ENCODE measurements at regions not wholly inside any gene's neighbourhood (a gene's known extent, or its start where the extent isn't known, plus 50 kb on each side); places are given as distances from the start of the nearest gene placed in this dataset.

GRCh38 chr7:9030976-9031375 lies 597.6 kb downstream of the NXPH1 start:
- Mint-ChIP-seq H3K9me3 (peaks cover 0 to 10% (median 4%) of the 10 kb centered on the region in 7 donors), H3K4me3 (no peak overlapping the region), H3K36me3 (no peaks in the 10 kb centered on the region), H3K4me1 (no peaks in the 10 kb centered on the region), H3K27me3 (ENCODE audit: low read depth in 3 of 3) (no peaks in the 10 kb centered on the region), H3K27ac (no peak overlapping the region)
- Histone ChIP-seq H3K4me1 (ENCODE audit: control insufficient read depth in 1 of 2, insufficient read depth in 2 of 2, low read length in 2 of 2) (no peaks in the 10 kb centered on the region), H4K20me1 (ENCODE audit: insufficient read depth, low read length) (no peaks in the 10 kb centered on the region), H3K9me3 (replicated peaks in 1 of 2; ENCODE audit: control insufficient read depth in 1 of 2, insufficient read depth in 1 of 2, low read length in 2 of 2) (peaks cover 6 to 12% of the 10 kb centered on the region in 2 donors), H3K79me2 (ENCODE audit: insufficient read depth, low read length) (no peaks in the 10 kb centered on the region), H3K36me3 (replicated peaks in 1 of 2; ENCODE audit: control insufficient read depth in 1 of 2, insufficient read depth in 2 of 2, low read length in 2 of 2) (no peaks in the 10 kb centered on the region), H2AFZ (ENCODE audit: insufficient read depth, low read depth, low read length, poor library complexity, severe bottlenecking) (no peak overlapping the region), H3K4me2 (replicated peaks; ENCODE audit: extremely low read depth, low read length, poor library complexity, severe bottlenecking) (no peak overlapping the region), H3K4me3 (replicated peaks in 1 of 3; ENCODE audit: low read depth in 2 of 3, low read length in 3 of 3) (no peak overlapping the region), H3K27ac (ENCODE audit: low read depth in 1 of 2, low read length in 2 of 2) (no peak overlapping the region), H3K9ac (ENCODE audit: insufficient read depth, low read length, poor library complexity, severe bottlenecking) (no peak overlapping the region), H3K27me3 (ENCODE audit: control insufficient read depth in 2 of 2, insufficient read depth in 2 of 2, low read length in 2 of 2) (no peaks in the 10 kb centered on the region)
- DNase-seq = no peak
- intact Hi-C loops (cut with micrococcal nuclease) = no loop called here
- no peak for TF ChIP-seq CTCF (IDR thresholded peaks at IDR 0.05)
- no CpG with 5 or more reads among the region's 2 CpGs for WGBS (ENCODE audit: insufficient coverage)

- Mint-ChIP-seq H3K27ac (no peak overlapping the region), H3K4me3 (no peak overlapping the region), H3K9me3 (peaks cover 0 to 10% (median 4%) of the 10 kb centered on the region in 7 donors), H3K36me3 (no peaks in the 10 kb centered on the region), H3K27me3 (ENCODE audit: low read depth in 3 of 3) (no peaks in the 10 kb centered on the region), H3K4me1 (no peaks in the 10 kb centered on the region)
- Histone ChIP-seq H3K36me3 (replicated peaks in 1 of 2; ENCODE audit: control insufficient read depth in 1 of 2, insufficient read depth in 2 of 2, low read length in 2 of 2) (no peaks in the 10 kb centered on the region), H3K4me3 (replicated peaks in 1 of 3; ENCODE audit: low read depth in 2 of 3, low read length in 3 of 3) (no peak overlapping the region), H3K4me1 (ENCODE audit: control insufficient read depth in 1 of 2, insufficient read depth in 2 of 2, low read length in 2 of 2) (no peaks in the 10 kb centered on the region), H3K79me2 (ENCODE audit: insufficient read depth, low read length) (no peaks in the 10 kb centered on the region), H3K27ac (ENCODE audit: low read depth in 1 of 2, low read length in 2 of 2) (no peak overlapping the region), H2AFZ (ENCODE audit: insufficient read depth, low read depth, low read length, poor library complexity, severe bottlenecking) (no peak overlapping the region), H3K9ac (ENCODE audit: insufficient read depth, low read length, poor library complexity, severe bottlenecking) (no peak overlapping the region), H4K20me1 (ENCODE audit: insufficient read depth, low read length) (no peaks in the 10 kb centered on the region), H3K27me3 (ENCODE audit: control insufficient read depth in 2 of 2, insufficient read depth in 2 of 2, low read length in 2 of 2) (no peaks in the 10 kb centered on the region), H3K9me3 (replicated peaks in 1 of 2; ENCODE audit: control insufficient read depth in 1 of 2, insufficient read depth in 1 of 2, low read length in 2 of 2) (peaks cover 6 to 14% of the 10 kb centered on the region in 2 donors), H3K4me2 (replicated peaks; ENCODE audit: extremely low read depth, low read length, poor library complexity, severe bottlenecking) (no peak overlapping the region)
- WGBS (ENCODE audit: insufficient coverage) = no CpG with 5 or more reads among the region's 4 CpGs
- no peak for DNase-seq
- intact Hi-C loops (cut with micrococcal nuclease) = no loop called here
- TF ChIP-seq CTCF (IDR thresholded peaks at IDR 0.05) = no peak
Measured at GRCh38 chr7:9031386-9031785, 598.0 kb downstream of the NXPH1 start.
